GM19463 (cell line): ENCODE measurements at regions not wholly inside any gene's neighbourhood (a gene's known extent, or its start where the extent isn't known, plus 50 kb on each side); places are given as distances from the start of the nearest gene placed in this dataset.
"Not testable (repeated sequence)": the region's sequence is repeated elsewhere in the genome, so short reads cannot be mapped to it uniquely, and the experiment has no call there.

Source experiments
- ATAC-seq: cut with Tn5 transposase; IDR thresholded peaks from one replicate; pipeline ENCODE4 v1.9.1; 2021; ENCODE audit warnings: mild to moderate bottlenecking, moderate library complexity; ENCODE audit not compliant: unreplicated experiment

DNA sequence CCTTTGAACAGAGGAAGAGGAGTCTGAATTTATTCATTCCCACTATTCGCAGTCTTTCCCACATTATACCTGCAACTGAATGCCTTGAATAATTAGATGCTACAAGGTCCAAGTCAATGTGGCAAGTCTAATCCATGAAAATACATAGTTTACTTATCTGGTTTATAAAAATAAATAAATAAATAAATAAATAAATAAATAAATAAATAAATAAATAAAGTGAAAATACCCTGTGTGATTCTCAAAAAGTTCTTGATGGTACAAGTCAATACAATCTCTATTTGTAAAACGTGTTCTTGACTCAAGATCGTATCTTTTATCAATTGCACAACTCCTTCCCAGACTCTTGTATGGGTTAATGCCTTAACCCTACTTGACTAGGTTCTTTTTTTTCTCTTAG, 417.7 kb downstream of the ZWINT start:
- ATAC-seq: no peak

DNA sequence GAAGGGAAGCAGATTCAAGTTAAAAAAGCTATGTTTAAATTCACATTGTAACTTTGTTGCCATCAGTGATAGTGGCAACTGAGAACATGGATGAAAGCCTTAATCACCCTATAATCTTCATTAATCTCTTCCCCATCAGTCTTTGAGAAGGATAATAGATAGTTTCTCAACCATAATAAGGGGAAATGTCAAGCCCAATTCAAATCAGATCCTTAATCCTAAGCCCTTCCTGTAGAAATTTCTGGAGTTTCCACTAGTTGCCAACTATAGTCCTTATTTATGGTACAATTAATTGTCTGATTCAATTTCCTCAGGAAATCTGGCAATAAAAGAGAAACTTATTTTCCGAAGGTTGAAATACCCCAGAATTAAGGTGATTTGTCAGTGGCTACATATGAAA, 431.8 kb downstream of the ZWINT start:
- ATAC-seq: no peak

- not testable (repeated sequence) for ATAC-seq
Measured at GRCh38 chr10:55899472-55900147, 461.4 kb downstream of the ZWINT start.

GRCh38 chr10:55897490-55897921, 463.6 kb downstream of the ZWINT start:
- no peak for ATAC-seq

- no peak for ATAC-seq
Measured at GRCh38 chr10:55892276-55892675, 468.8 kb downstream of the ZWINT start.

DNA sequence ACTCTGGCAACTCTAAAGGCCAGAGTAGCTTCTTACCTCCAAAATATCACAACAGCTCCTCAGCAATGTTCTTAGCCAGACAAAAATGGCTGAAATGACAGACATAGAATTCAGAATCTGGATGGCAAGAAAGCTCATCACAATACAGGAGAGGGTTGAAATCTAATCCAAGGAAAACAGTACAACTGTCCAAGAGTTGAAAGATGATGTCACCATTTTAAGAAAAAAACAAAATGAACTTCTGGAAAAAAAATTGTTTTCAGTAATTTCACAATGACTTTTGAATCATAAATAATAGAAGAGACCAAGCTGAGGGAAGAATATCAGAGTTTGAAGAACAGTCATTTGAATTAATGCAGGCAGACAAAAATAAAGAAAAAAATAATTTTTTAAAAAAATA, 479.5 kb downstream of the ZWINT start:
- no peak for ATAC-seq

DNA sequence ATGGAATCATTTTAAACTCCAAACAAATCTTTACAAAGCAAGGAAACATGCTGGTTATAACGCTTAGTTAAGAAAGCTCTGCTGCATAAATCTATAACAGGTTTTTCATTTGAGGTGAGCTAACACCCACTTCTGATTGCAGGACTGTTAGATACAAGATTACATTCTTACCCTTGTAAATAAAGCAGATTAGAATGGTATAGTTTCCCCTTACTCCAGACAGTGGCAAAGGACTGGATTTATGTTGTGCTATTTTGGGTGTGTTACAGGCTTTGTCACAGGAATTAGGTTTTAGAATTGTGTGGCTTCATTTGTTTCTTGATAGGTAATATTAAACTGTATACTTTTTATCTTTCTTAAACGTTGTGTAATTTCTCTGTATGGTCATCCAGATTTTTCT, 487.6 kb downstream of the ZWINT start:
- ATAC-seq: no peak

GRCh38 chr10:55870186-55870585, 490.9 kb downstream of the ZWINT start:
- ATAC-seq: no peak

DNA sequence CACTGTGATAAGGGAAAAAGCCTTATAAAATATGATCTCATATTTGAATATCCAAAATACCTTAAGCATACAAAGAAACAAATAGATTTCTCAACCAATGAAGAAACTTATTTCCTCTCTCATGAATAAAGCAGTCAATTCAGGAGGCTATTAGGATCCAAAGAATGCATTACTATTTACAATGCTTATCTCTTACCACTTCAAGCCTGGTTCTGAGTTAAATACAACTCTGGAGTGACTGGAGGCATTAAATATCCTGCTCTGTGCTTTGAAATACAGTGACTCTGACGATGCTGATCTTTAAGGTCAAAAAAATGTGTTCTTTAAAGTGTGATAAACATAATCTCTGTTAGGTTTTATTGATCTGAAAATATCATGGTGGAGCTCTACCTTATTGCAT, 493.2 kb downstream of the ZWINT start:
- ATAC-seq: no peak

DNA sequence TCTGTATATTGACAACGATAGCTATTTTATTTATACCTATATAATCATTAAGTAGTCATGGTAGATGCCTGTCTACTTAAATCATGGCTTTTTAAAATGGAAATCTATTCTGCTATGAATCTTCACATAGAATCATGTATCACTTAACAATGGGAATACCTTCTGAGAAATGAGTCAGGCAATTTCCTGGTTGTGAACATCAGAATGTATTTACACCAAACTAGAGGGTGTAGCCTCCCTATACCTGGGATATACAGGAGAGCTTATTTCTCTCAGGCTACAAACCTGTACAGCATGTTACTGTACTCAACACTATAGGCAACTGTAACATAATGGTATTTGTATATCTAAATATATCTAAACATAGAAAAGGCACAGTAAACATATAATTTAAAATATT, 502.3 kb downstream of the ZWINT start:
- ATAC-seq: no peak

DNA sequence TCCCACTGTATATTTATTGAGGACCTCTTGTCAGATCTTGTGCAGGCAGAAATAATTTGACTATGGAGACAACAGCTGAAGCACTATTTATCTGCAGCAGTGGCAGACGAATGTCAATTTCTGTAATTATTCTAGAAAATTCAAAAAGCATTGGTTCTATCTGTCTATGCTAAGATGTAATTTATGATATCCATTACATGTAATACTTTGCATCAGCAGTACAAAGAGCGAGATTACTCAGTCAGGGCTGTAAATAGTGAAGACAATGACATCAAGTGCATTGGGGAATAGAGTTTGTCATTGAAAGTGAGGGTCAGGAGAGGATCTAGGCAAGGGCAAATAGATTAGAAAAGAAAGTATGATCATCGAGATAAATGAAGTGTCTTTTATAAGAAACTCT, 508.2 kb downstream of the ZWINT start:
- ATAC-seq: no peak

DNA sequence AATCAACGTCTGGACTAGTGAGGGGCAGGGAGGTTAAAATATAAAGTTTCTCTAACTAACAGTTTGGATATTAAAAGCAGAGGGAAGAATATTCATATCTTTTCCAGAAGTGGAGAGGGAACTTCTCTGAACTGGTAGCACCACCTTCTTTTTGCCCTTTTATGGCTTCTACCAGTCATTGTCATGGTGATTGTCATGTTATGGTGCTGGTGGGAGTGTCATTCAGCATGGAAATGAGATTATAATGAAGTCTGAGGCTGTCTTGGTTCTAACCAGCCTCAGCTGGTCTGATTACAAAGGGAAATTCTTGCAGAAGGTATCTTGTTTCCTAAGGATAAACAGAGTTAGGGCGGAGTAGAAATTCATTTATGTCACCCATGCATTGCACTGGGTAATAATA, 523.8 kb downstream of the ZWINT start:
- ATAC-seq: no peak

DNA sequence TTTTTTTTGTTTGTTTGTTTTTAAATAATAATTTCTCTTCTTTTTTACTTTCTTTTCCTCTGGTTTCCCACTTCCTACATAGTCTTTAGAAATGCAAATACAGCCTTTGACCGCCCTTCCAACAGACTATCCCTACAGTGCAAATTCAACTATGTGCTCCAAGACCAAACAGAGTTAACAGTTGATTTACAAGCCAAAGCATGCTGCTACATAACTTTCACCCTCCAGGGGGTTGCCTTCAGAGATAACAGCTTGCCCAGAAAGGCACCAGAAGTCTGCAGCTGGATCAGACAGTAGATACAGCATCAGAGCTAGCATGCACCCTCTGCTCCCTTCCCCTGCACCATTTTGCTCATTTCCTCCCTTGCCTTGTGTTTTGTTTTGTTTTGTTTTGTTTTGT, 539.0 kb downstream of the ZWINT start:
- ATAC-seq: no peak

DNA sequence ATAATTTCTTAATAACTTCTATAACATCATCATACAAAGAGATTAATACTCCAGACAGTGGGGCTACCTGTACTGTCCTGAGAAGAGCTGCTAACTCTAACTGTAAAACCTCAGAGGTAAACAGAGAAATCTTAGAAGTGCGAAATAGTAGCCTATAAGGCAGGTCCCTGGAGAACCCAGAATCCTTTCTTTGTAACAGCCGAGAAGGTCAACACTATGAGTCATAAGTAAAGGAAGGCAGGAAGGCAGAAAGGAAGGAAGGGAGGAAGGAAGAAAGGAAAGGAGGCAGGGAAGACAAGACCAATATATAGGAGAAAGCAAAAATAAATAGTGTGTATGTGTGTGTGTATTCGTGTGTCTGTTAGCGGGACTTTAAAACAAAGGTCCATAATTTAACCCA, 540.6 kb downstream of the ZWINT start:
- no peak for ATAC-seq

GRCh38 chr10:55820071-55820470, 541.0 kb downstream of the ZWINT start:
- ATAC-seq: no peak

GRCh38 chr10:55813451-55814170, 547.4 kb downstream of the ZWINT start:
- ATAC-seq: no peak

GRCh38 chr10:55803055-55803454, 558.0 kb downstream of the ZWINT start:
- no peak for ATAC-seq

GRCh38 chr10:55801353-55801661, 559.8 kb downstream of the ZWINT start:
- ATAC-seq: no peak

GRCh38 chr10:55800602-55801352, 560.3 kb downstream of the ZWINT start:
- no peak for ATAC-seq

DNA sequence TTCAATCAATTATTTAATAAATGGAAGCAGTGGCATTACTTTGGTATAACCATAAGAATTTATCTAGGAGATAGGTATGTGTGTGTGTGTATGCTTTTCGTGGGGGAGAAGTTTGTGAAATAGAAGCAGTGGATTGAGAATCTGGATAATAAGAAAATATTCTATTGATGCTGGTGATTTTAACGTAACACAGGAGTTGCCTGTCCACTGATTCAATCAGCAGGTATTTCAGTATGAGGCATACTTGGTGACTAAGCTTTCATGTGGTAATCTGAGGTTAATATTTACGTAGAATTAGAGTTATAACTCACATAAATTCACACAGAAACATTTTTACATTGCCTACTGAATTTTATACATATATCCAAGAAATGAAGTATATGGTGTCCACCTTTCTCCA, 568.0 kb downstream of the ZWINT start:
- ATAC-seq: no peak

DNA sequence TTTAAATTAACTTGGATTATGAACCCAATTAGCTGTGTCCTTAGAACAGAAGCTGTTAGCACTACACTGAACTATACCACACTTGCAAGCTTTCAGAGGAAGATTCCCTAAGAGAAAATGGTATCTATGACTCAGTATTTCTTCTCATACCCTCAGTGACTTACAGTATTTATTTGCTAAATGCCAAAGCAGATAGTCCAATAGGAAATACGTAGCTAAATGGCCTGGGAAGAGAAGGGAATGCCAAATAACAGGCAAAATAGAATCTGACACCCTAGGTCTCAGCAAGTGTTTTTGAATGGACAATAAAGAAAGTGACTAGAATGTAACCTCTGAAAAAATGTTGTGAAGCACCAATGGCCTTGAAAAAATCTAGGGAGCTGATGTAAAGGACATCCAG, 570.8 kb downstream of the ZWINT start:
- ATAC-seq: not testable (repeated sequence)

DNA sequence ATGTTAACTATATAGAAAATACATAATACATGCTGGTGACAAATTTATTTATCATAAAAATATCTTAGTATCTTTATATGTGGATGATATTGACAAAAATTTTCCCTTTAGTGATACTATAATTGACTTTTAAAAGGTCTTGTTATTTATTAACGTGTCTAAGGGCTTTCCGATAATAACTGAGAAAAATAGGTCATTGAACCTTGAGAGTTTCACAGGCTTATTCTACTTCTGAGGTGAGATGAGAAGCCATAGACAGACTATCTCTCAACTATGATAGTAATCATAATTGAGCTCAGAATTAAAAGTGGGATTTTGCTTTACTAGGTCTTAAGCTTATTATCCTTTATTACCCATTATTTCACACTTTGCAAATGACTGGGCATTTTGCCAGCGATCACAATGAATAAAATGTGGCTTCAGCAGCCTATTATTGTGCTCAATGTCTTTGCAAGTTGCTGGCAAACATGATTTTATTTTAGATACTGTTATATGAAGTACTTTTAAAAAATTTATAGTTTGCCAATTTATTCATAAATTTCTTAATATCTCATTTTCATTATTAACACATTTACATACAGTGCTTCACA, 574.5 kb downstream of the ZWINT start:
- no peak for ATAC-seq
